AG09319 (cell line): ENCODE measurements at regions not wholly inside any gene's neighbourhood (a gene's known extent, or its start where the extent isn't known, plus 50 kb on each side); places are given as distances from the start of the nearest gene placed in this dataset.

Source experiments
- DNase-seq: peaks from one replicate; pipeline ENCODE4 v3.0.0-alpha.2; 2010; ENCODE audit warnings: low read depth; ENCODE audit errors: extremely low read depth
- CTCF ChIP-seq: IDR thresholded peaks from 2 replicates; pipeline ENCODE4 v1.5.1; 2011; ENCODE audit warnings: low read depth, mild to moderate bottlenecking, inconsistent platforms, low read length, moderate library complexity

GRCh38 chr2:47277187-47277586 lies 91.9 kb upstream of the EPCAM start:
- DNase-seq, result no peak
- TF ChIP-seq CTCF, result no peak

DNA sequence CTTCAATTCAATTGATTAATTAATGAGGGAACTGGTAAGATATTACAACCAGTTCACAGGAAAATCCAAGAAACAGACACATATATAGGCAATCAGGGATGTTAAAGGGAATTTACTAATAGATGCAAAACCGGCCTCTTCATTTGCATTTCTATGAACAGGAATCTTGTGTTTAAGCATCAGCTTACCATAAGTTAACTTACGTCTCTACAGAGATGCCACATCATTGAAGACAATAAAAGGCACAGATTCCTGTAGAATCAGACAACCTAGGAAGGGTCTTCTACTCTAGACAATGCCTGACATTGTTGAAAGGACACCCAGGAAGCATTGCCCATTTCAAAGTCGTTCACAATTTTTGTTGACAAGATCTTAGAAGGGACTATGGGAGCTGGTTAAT lies 93.0 kb upstream of the EPCAM start:
- no peak for DNase-seq
- TF ChIP-seq CTCF, result no peak

GRCh38 chr2:47274054-47274782 lies 94.9 kb upstream of the EPCAM start:
- no peak for TF ChIP-seq CTCF
- DNase-seq, result no peak

GRCh38 chr2:47272905-47273758 lies 96.0 kb upstream of the EPCAM start:
- DNase-seq, result no peak
- TF ChIP-seq CTCF, result no peak

- peak; percentile 82 for TF ChIP-seq CTCF
- DNase-seq, result peak; percentile 37
These were observed 95.9 kb upstream of the CALM2 start for GRCh38 chr2:47272031-47272864.

DNA sequence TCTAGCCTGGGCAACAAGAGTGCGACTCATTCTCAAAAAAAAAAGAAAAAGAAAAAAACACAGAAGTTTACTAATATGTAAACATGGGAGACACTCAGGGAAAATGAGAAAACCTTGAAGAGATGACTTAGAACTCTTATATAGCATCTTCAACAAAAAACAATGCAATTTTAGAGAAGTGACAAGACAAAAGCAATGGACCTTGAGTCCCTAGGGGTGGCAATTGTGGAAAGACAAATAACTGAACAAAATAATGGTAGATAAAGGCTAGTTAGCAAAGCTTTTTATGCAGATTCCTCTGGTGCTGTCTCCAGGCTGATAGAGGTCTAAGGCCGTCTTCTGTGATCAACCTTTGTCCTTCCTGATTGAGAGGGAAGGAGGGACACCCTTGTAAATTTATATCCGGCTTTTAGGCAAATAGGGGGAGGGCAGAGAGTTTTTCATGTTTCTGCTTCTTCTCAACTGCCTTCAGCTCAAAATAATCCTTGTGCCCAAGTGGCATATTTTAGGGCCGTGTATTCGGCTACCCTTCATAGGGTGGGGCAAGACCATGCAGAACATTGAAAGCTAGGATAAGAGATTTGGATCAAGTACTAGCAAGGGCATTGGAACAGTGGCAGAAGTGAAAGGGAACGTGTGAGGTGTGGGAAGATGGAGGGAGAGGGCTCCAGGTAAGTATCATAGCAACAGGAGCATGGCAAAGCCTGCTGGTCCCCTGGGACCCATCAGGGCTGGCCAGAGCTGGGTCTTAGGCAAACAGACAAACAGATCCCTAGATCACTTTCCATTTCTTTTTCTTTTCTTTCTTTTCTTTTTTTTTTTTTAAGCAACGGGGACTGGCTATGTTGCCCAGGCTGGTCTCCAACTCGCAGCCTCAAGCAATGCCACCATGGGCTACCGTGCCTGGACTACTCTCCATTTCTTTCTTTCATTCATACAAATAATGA lies 95.0 kb upstream of the CALM2 start:
- no peak for TF ChIP-seq CTCF
- DNase-seq, result no peak
